Hematopoietic multipotent progenitor cell treated with erythropoietin and hydrocortisone succinate and interleukin-3 and kit ligand, for 15 days (in vitro differentiated cells): ENCODE measurements at regions not wholly inside any gene's neighbourhood (a gene's known extent, or its start where the extent isn't known, plus 50 kb on each side); places are given as distances from the start of the nearest gene placed in this dataset.

ENCODE experiments used
- DNase-seq: peaks from one replicate; pipeline ENCODE4 v3.0.0-alpha.2; 2015; ENCODE audit warnings: low spot score

GRCh38 chr2:129255610-129256313 is 723.7 kb upstream of the RAB6C start:
- no peak for DNase-seq

DNA sequence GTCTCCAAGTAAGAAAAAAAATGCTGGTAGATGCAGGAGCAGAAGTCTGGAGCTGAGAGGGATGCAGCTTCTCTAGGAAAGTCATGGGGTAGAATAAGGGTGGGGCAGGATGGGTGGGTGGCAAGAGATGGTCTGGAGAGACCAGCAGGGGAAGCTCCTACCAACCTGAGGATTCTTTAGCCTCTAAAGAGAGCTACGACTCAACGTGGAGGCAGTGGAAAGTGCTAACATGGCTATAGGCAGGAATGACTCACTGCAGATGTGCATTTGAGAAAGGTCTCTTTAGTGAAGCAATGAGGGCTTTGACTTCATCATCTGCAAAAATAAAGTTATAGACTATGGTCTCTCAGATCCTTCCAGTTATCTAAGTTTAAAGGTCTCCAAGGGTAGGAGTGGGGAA is 722.8 kb upstream of the RAB6C start:
- DNase-seq: no peak

DNA sequence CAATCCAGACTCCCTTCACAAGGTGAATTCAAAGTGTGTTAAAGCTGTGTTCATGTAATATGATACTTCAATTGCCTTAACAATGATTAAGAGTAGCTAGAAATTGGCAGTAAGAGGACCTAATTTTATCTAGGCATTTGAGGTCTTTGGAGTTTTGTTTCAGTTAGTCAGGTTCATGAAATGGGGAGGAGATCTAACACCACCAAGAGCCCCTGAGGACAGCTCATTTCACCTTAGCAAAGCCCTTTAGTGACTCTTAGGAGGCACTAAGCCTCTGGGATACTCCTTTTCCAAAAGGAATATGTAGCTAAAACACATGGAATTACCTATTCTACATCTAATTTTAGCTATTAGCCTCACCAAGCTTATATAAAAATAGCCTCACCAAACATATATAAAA is 716.5 kb upstream of the RAB6C start:
- DNase-seq: no peak

GRCh38 chr2:129263939-129264338 is 715.5 kb upstream of the RAB6C start:
- DNase-seq: no peak

GRCh38 chr2:129267559-129267958 is 711.9 kb upstream of the RAB6C start:
- DNase-seq: no peak

- DNase-seq: no peak
Observed at GRCh38 chr2:129273266-129274037, 706.0 kb upstream of the RAB6C start.

DNA sequence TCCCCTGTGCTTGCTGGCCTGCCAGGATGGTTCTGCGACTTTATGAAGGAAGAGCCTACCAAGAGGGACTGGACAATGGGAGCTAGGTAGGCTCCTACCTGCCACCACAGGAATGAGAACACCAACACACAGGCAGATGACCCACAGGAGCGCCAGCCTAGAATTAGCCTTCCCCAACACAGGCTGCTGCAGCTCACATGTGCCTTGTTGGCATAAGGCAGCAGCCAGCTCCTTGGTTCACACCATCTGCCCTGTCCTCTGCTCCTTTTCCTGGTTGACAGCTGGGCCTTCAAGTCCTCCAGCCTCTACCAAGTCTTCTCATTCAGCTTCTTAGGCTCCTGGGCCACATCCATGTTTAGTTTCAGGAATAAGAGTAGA is 705.4 kb upstream of the RAB6C start:
- DNase-seq: no peak

DNA sequence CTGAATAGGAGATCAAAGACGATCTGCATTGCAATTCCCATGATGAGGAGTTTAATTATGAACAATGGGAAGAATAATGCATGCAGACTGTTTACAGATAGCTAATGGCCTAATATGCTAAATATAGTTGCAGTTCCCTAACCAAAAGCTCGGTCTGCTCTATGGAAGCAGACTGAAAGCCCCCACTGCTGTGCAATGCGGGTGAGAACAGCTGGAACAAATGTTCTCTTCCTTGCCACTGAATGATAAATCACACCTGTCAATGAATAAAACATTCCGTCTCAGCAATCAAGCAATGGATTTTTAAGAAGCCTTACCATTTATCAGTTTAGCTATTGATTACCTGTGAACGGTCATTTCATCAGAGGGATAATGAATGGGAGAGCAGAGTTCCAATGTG is 704.5 kb upstream of the RAB6C start:
- DNase-seq: no peak

- DNase-seq: no peak
Observed at GRCh38 chr2:129275706-129276105, 703.8 kb upstream of the RAB6C start.

GRCh38 chr2:129276978-129277584 is 702.4 kb upstream of the RAB6C start:
- no peak for DNase-seq

DNA sequence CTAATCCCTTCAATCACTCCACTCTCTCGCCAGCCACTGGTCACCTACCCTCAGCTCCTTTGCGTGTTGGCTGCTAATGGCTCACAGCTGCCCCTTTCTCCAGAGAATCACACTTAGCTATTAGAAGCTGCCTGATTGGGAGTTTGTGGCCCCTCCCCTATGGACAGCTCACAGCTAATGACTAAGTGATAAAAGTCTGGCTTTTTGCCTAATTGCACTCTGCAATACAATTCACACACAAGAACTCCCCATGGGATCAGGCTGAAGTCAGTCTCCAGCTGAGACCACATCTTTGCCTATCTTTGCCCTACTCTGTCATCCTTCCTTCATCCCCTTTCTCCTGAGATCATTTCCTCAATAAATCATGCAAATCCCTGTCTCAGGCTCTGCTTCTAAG is 701.9 kb upstream of the RAB6C start:
- no peak for DNase-seq

- DNase-seq: no peak
Observed at GRCh38 chr2:129281791-129282530, 697.5 kb upstream of the RAB6C start.

DNA sequence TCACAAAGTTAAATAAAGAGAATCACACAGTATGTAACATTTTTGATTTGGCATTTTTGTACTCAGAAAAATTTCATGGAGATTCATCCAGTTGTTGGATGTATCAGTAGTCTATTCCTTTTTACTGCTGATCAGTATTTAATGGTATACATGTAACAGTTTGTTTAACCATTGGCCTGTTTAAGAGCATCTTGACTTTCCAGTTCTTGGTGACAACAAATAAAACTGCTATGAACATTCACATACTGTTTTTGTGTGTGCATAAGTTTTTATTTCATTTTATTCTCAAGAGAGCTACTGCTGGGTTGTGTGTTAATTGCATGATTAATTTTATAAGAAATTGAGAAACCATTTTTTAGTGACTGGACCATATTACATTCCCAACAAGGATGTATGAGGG is 694.5 kb upstream of the RAB6C start:
- DNase-seq: no peak

- no peak for DNase-seq
Observed at GRCh38 chr2:129293326-129293725, 686.1 kb upstream of the RAB6C start.

DNA sequence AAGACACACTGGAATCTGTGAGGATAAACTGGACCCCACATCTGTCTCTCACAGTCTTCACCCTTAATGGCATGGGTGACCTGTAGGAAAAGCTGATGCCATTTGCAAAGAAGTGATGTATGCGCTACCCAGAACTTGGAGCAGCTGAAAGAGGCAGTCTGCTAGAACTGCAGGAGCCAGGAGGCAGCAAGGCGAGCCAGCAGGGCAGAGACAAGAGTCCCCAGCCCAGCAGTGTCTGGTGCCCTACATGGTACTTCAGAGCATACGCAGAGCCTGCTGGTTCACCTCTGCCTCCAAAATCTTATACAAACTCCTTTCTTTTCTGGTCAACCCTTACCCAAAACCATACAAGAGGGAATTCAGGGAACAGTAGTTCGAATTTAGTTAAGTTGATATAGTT is 683.1 kb upstream of the RAB6C start:
- no peak for DNase-seq

GRCh38 chr2:129296806-129297205 is 682.7 kb upstream of the RAB6C start:
- DNase-seq: no peak

DNA sequence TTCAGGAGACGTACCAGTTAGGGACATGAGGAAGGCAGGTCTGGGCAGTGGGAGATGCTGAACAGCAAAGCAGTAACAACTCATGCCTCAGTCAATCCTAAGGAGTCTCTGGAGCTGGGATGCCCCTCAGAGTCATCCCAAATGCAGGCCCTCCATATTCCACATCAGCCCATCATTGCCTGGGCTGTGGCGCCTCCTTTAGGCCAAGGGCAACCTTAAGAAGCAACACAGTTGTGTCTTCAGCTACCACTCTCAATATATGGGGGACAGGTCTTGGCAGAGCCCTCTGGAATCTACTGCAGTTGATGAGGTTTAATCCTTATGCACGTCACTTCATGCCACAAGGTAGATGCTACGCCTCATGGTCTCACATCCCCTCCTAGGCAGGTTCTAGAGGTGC is 682.0 kb upstream of the RAB6C start:
- no peak for DNase-seq

DNA sequence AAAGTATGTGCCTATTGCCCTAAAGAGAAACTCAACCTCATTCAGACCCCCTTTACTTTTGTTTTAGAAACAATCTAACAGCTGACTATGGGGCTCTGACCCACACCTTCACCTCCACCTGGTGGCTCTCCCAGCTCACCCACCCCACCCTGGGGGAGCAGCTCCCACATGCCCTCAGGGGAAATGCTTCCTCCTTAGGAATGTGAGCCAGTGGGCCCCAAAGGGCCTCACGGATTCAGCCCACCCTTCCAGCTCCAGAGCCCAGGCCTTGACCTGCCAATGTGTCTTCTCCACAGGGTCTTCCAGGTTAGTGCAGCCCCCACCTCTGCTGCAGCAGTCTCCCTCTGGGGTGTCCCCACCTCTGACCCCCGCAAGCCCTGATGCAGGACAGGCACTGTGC is 680.1 kb upstream of the RAB6C start:
- DNase-seq: no peak

DNA sequence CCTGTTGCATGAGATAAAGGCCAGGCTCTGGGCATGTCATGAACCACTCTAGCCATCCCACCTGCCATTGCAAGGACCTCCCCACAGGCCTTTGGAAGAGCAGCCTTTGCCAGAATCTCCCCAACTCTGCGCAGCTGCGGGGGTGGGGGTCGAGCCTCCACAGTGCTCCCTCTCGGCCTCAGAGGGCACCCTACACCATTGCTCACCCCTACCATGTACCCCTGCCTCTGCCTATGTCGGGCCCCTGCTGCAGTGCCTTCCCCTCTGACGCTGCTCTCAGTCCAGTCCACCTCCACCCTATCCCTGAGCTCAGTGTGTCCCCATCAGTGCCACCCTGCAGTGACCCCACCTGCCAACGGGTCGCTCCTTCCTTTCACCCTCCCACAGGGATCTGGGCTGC is 679.7 kb upstream of the RAB6C start:
- DNase-seq: no peak

- DNase-seq: no peak
Observed at GRCh38 chr2:129300456-129300855, 679.0 kb upstream of the RAB6C start.

DNA sequence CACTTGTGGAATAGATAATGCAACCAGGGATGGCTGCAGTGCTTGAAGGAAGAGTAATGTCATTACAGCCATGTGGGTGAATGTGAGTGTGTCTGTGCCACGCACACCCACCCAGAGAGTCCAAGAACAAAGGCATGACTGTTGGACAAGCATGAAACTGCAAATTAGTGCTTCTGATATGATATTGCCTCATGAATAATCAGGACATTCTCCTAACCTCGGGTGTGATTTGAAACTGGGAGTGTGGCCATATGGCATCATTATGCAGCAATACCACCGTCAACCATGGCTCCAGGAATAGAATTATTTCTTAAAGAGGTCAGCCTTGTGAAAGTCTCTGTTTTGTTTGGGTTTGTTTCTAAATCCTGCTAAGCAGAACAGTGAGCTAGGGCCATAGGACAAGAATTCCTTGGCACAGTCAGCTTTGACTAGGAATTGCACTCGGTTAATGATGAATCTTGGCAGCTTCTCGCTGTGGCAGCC is 678.0 kb upstream of the RAB6C start:
- DNase-seq: no peak

- no peak for DNase-seq
Observed at GRCh38 chr2:129302106-129302505, 677.4 kb upstream of the RAB6C start.
